Endothelial cell of umbilical vein (primary cell): ENCODE measurements at regions not wholly inside any gene's neighbourhood (a gene's known extent, or its start where the extent isn't known, plus 50 kb on each side); places are given as distances from the start of the nearest gene placed in this dataset.
"Not testable (repeated sequence)": the region's sequence is repeated elsewhere in the genome, so short reads cannot be mapped to it uniquely, and the experiment has no call there.

Source experiments
- BruUV-seq: library from RNA; stranded (reverse); fragments of 400-500 nt; replicated peaks from 2 replicates; lab custom pipeline; 2021; lab: Mats Ljungman, UMichigan
- CTCF ChIA-PET: fragments of 300-600, 350-600 bp; sonication (Branson Sonifier 250); formaldehyde crosslinking; loops from one replicate; lab custom pipeline; 2021; ENCODE audit warnings: antibody characterized with exemption, inconsistent platforms; lab: Charles Lee
- POLR2A ChIA-PET: fragments of 300-600, 350-600 bp; sonication (Branson Sonifier 250); formaldehyde crosslinking; loops from one replicate; lab custom pipeline; 2021; ENCODE audit warnings: antibody characterized with exemption, inconsistent platforms; lab: Charles Lee
- DNase-seq: peaks from one replicate; pipeline ENCODE4 v3.0.0-alpha.2; 2011; ENCODE audit warnings: low read depth, low spot score
- FAIRE-seq: peaks from 2 replicates; lab custom pipeline; 2011; peaks lifted over from hg19 to GRCh38; lab: Jason Lieb, UNC
- H2AFZ ChIP-seq: 2 replicates; pipeline ENCODE4 v1.6.0; 2012; ENCODE audit warnings: low read depth, low read length, control low read depth, inconsistent platforms
- H3K27ac ChIP-seq: 2 replicates; pipeline ENCODE4 v1.5.1; 2011; ENCODE audit warnings: low read depth, mild to moderate bottlenecking, control low read depth, low read length, moderate library complexity; ENCODE audit not compliant: insufficient read depth
- H3K27me3 ChIP-seq, 2 experiments: 2 replicates each; pipeline versions ENCODE4 v1.6.0 to v1.6.1; 2011; ENCODE audit warnings: low read length in 2 of 2, mixed read lengths in 1 of 2; ENCODE audit not compliant: control insufficient read depth in 2 of 2, insufficient read depth in 2 of 2
- H3K36me3 ChIP-seq, 2 experiments: 2 replicates in 1 of 2; 3 replicates in 1 of 2; pipeline ENCODE4 v1.5.1; 2011; ENCODE audit warnings: low read length in 2 of 2, mild to moderate bottlenecking in 1 of 2, moderate library complexity in 1 of 2; ENCODE audit not compliant: control insufficient read depth in 2 of 2, insufficient read depth in 2 of 2; ENCODE audit errors: extremely low read depth in 1 of 2
- H3K4me1 ChIP-seq: 3 replicates; pipeline ENCODE4 v1.5.1; 2011; ENCODE audit warnings: mild to moderate bottlenecking, low read length; ENCODE audit not compliant: control insufficient read depth, insufficient read depth; ENCODE audit errors: extremely low read depth
- H3K4me2 ChIP-seq: 2 replicates; pipeline ENCODE4 v1.6.1; 2011; ENCODE audit warnings: low read length, control low read depth, mixed read lengths; ENCODE audit not compliant: insufficient read depth
- H3K4me3 ChIP-seq, 3 experiments: fragments of 200-600 bp in 1 of 3; sonication (generic), shearing (Covaris generic) in 1 of 3; replicated peaks in 1 of 3; 2 replicates each; pipeline ENCODE4 v1.5.1; 2011 to 2016; ENCODE audit warnings: control low read depth in 3 of 3, low read length in 3 of 3, mild to moderate bottlenecking in 2 of 3, inconsistent platforms in 1 of 3, low read depth in 1 of 3, moderate library complexity in 1 of 3; ENCODE audit not compliant: insufficient read depth in 1 of 3
- H3K79me2 ChIP-seq: 2 replicates; pipeline ENCODE4 v1.6.0; 2012; ENCODE audit warnings: low read length, inconsistent platforms; ENCODE audit not compliant: control insufficient read depth, insufficient read depth
- H3K9ac ChIP-seq: replicated peaks from 2 replicates; pipeline ENCODE3; 2011; ENCODE audit warnings: low read length, control low read depth; ENCODE audit not compliant: insufficient read depth; ENCODE audit errors: extremely low read depth
- H3K9me1 ChIP-seq: replicated peaks from 3 replicates; pipeline ENCODE4 v1.6.0; 2011; ENCODE audit warnings: mild to moderate bottlenecking, low read length; ENCODE audit not compliant: control insufficient read depth, insufficient read depth; ENCODE audit errors: extremely low read depth
- H3K9me3 ChIP-seq: replicated peaks from 2 replicates; pipeline ENCODE4 v1.5.1; 2012; ENCODE audit warnings: low read length, inconsistent platforms; ENCODE audit not compliant: control insufficient read depth, insufficient read depth
- H4K20me1 ChIP-seq: replicated peaks from 2 replicates; pipeline ENCODE3; 2011; ENCODE audit warnings: mild to moderate bottlenecking, low read length; ENCODE audit not compliant: control insufficient read depth, insufficient read depth; ENCODE audit errors: extremely low read depth
- dilution Hi-C: fragments of 300-500 bp; cut with MboI; formaldehyde crosslinking; loops from one replicate; pipeline ENCODE4 v1.15.0; 2019; ENCODE audit warnings: low sequenced_read_pairs; ENCODE audit not compliant: extremely low pct_ligation_motif_present
- intact Hi-C: fragments of 100-400 bp; cut with micrococcal nuclease; formaldehyde crosslinking; loops from one replicate; pipeline ENCODE4 v1.10.0; 2022

DNA sequence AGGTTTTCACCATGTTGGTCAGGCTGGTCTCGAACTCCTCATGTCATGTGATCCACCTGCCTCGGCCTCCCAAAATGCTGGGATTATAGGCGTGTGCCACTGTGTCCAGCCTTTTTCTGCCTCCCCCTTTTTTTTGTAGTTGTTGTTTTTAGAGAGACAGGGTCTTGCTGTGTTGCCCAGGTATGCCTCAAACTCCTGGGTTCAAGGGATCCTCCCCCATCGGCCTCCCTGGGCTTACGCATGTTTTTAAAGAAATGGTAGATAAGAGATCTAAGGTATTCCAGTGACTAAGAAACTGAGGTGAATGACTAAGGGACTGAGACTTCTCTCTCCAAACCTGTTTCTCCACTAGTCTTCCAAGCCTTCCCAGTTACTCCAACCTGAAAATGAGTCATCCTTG lies 4781.6 kb upstream of the OR11H1 start:
- FAIRE-seq, BruUV-seq, H3K4me2 ChIP-seq, H3K4me1 ChIP-seq, H3K27ac ChIP-seq, H3K9ac ChIP-seq, DNase-seq, H3K27me3 ChIP-seq, POLR2A ChIA-PET, H3K79me2 ChIP-seq, dilution Hi-C loops, H4K20me1 ChIP-seq, H3K9me1 ChIP-seq, H3K36me3 ChIP-seq, CTCF ChIA-PET, H3K4me3 ChIP-seq, H2AFZ ChIP-seq, intact Hi-C loops: not testable (repeated sequence)
- peaks cover 17% of the 10 kb centered on the region for H3K9me3 ChIP-seq

DNA sequence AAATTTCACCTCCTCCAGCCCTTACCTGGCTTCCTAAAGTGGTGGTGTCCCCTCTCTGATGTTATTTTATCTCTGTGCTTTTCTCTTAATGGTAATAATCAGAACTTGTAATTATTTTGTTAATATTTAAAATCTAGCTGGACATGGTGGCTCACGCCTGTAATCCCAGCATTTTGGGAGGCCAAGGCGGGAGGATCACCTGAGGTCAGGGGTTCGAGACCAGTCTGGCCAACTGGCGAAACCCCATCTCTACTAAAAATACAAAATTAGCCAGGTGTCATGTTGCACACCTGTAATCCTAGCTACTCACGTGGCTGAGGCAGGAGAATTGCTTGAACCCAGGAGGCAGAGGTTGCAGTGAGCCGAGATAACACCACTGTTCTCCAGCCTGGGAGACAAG lies 4780.8 kb upstream of the OR11H1 start:
- H3K27me3 ChIP-seq, H3K27ac ChIP-seq, H3K4me2 ChIP-seq, H3K4me1 ChIP-seq, H3K9ac ChIP-seq, FAIRE-seq, H3K79me2 ChIP-seq, intact Hi-C loops, H3K4me3 ChIP-seq, H4K20me1 ChIP-seq, H3K9me1 ChIP-seq, DNase-seq, dilution Hi-C loops, H2AFZ ChIP-seq, BruUV-seq, H3K36me3 ChIP-seq, POLR2A ChIA-PET, CTCF ChIA-PET: not testable (repeated sequence)
- peaks cover 16% of the 10 kb centered on the region for H3K9me3 ChIP-seq

DNA sequence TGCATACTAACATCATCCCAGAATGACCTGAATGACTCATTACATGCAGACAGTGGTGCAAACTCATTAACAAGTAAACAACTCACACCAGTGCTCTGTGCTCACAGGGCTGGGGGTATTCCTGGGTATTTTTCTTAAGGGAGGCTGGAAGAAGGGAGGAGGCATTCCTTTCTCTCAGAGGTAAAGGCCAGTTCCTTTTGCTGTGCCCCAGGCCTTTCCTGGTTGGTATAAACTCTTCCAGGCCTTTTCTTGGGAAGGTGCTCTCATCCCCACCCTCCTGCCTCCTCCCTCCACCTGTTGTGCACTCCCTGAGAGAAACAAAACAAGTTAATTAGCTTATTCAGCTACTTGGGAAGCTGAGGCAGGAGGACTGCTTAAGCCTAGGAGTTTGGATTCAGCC lies 4779.2 kb upstream of the OR11H1 start:
- POLR2A ChIA-PET, H3K27me3 ChIP-seq, DNase-seq, H3K9me1 ChIP-seq, H3K4me3 ChIP-seq, intact Hi-C loops, H3K79me2 ChIP-seq, FAIRE-seq, H3K36me3 ChIP-seq, H3K4me2 ChIP-seq, H3K27ac ChIP-seq, H2AFZ ChIP-seq, H3K4me1 ChIP-seq, H4K20me1 ChIP-seq, BruUV-seq, dilution Hi-C loops, CTCF ChIA-PET, H3K9ac ChIP-seq: not testable (repeated sequence)
- H3K9me3 ChIP-seq, result peaks cover 14% of the 10 kb centered on the region

DNA sequence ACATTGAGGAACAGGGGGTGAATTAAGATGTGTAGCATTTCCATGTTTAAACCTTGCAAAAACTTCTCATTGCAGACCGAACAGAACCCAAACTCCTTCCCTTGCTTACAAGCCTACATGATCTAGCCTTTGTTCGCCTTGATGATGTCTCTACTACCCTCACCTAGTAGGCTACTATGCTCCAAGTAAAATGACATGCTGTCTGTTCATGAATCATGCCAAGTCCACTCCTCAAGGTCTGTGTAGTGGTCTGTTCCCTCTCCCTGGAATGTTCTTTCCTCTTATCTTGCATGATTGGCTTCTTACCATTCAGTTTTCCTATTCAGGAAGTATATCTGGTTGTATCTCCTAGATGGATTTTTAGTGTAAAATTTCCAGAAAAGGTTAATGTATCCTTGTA lies 4778.6 kb upstream of the OR11H1 start:
- H3K9ac ChIP-seq, H2AFZ ChIP-seq, H4K20me1 ChIP-seq, POLR2A ChIA-PET, dilution Hi-C loops, H3K79me2 ChIP-seq, FAIRE-seq, H3K4me3 ChIP-seq, H3K27ac ChIP-seq, CTCF ChIA-PET, H3K27me3 ChIP-seq, DNase-seq, H3K4me1 ChIP-seq, H3K4me2 ChIP-seq, intact Hi-C loops, BruUV-seq, H3K9me1 ChIP-seq, H3K36me3 ChIP-seq: not testable (repeated sequence)
- H3K9me3 ChIP-seq, result peaks cover 12% of the 10 kb centered on the region
